Right hindlimb (tissue), 1 donor: ENCODE measurements at regions not wholly inside any gene's neighbourhood (a gene's known extent, or its start where the extent isn't known, plus 50 kb on each side); places are given as distances from the start of the nearest gene placed in this dataset.

Experiments used
- DNase-seq: peaks from one replicate; pipeline ENCODE4 v3.0.0-alpha.2; 2018

DNA sequence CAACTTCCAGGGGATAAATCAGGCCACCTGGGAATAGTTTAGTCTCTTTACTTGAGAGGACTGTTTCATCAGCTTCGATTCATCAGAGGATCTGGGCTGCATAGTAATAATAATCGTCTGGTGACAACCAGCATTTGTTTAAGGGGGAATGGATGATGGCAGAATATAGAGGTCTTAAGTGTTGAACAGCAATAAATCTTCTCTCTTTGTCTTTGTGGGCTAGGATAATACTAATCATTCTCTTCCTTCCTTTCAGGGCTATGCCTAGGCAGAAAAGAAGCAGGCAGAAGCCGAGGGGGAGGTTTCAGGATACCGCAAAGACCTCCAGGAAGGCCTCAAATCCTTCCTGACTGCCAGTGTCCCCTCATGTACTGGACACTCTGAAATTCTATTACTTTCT, 150.4 kb upstream of the GAREM1 start:
- no peak for DNase-seq

DNA sequence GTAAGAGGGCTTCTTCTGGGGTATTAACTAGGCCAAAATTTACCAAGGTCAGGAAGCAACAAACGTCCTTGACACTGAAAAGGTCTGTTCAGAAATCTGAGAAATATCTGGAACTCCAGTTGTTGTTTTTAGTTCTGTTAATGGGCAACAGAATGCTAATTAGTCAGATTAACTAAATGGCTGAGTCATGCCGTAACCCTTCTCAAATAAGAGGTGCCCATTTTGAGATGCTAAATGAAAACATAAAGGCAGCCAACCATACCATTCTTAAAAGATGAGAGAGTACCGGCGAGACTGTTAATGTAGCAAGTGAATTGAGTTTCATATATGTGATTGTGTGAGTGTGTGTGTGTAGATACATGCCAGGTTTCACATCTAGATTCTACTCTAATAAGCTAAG, 147.9 kb upstream of the GAREM1 start:
- DNase-seq: no peak

DNA sequence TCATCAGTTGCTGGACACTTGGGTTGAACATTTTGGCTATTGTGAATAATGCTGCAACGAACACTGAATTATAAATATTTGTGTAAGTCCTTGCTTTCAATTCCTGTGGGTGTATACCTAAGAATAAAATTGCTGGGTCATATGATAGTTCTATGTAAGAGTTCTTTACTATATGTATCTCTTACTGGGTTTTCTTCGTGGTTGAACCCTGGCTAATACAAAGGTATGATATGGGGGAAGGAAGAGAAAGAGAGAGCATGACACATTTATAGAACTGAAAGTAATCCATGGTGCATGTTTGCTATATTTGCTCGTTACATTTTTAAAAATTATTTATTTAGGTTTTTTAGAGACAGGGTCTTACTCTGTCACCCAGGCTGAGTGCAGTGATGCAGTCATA, 143.1 kb upstream of the GAREM1 start:
- no peak for DNase-seq

DNA sequence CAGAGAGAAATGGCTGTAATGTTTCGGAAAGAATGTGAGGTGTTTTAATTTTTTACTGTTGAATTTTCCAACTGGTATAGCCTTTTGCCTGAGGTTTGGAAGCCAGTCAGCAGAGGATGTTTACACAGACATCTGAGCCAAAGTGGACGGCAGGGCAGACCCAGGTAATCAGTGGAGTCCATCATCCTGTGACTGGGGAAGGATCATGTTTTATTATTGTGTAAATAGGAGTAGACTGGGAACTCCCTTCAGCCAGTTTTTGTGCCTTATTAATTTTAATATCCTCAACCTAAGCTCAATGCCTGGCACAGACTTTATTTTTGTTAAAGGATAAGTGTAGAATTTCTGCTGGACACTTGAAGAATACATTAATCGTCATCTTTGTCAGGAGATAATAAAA, 142.0 kb upstream of the GAREM1 start:
- DNase-seq: peak; percentile 71

DNA sequence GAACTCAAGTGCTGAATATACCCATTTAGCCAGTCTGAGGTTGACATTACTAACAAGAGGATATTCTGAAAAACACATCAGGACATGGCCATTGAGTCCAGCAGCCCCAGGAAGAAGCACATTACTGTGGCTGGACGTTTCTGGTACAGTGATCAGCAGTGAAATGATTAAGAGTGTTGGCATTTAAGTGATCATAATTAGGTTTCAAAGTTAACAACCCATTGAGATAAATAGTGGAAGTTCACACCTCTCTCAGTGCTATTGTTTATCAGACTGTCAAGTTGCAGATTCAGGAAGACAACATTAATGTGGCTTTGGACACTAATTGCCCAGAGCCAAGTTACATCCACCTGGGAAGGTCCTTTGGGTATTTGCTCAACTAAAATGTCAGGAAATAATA, 139.5 kb upstream of the GAREM1 start:
- DNase-seq: no peak

DNA sequence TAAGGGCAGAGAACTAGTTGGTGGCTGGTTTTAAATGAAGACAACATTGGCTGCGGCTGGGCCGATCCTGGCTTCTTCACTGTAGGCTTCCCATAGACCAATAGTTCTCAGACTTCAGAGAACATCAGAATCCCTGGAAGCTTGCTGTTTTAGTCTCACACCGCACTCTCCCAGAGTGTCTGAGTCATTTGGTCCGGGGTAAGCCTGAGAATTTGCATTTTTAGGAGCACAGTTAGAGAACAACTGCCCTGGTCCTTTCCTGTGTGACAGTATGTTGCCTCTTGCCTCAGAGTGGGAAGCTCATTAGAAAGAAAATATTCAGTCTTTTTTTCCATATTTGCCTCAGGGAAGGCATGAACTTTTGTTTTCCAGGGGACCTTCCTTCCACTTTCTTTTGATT, 137.1 kb upstream of the GAREM1 start:
- DNase-seq: no peak

DNA sequence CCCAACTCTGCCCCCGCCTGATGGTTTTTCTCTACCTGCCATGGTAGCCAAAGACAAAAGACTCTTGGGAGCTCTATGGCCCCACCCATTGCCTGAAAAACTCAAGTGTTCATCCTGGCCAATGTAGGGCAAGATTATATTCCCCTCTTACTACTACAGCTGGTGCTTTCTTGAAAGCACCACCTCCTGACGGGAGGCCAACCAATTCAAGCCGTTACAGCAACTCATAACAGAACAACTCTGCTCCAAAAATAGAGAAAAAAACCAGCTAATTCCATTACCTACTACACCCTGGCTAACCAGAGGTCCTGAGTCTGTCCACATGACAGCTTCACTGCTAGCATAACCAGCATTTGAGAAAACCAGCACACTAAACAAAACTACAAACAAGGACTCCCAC, 127.5 kb upstream of the GAREM1 start:
- DNase-seq: no peak

DNA sequence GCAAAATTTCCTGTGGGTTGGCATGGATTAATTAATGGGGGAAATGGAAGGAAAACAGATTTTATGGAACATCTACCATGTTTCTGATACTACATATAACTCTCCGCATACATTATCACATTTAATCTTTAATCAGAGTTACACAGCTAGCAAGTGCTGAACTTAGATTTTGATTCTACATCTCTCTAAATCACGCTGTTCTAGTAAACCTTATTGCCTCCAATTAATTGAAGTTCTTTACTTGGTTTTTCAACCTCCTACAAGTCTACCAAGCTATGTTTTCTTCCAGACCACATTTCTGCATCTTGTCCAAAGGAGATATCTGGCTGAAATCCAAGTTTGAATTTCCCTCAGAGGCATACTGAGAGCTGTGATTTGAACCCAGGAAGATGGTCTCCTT, 125.8 kb upstream of the GAREM1 start:
- no peak for DNase-seq

DNA sequence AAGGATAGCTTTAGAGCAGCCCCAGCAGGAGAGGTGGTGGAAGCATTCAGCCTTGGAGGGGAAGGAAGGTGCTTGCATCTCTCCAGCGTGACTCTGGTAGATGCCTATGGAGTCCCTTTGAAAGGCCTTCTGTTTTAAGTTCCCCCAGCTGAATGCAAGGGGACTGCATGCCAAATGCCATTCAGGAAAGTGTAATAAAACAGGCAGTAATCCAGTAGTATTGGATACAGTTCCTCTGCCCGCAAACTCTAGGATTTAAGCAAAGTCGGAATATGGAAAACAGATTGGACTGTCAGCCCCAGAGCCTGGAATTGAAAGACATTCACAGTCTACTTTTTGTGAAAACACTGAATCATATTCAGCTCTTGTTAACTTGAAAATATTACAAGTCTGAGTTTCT, 125.2 kb upstream of the GAREM1 start:
- peak; percentile 51 for DNase-seq

DNA sequence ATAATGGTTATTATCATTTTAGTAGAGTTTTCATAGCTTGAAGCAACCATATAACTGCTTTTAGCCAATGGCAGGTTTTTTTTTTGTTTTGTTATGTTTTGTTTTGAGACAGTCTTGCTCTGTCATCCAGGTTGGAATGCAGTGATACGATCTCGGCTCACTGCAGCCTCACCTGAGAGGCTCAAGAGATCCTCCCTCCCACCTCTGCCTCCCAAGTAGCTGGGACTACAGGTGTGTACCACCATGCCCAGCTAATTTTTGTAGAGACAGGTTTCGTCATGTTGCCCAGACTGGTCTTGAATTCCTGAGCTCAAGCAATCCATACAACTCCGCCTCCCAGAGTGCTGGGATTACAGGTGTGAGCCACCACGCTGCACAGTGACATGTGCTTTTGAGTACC, 117.5 kb upstream of the GAREM1 start:
- DNase-seq: no peak

DNA sequence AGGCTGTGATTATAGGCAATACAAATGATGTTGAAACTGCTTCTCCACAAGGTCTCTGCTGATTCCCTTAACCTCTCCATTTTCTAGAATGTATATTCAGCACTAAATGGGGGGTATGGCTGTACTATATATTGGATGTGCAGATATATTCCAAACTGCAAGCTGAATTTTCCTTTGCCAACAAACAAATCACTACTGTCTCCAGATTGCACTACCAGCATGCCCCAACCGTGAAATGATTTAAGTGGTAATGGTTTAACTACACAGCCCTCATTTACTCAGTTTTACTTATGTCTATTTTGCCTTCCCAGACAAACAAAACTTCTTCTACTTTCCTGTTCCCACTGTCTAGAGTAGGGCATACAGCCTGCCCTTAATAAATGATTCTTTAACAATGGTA, 112.7 kb upstream of the GAREM1 start:
- DNase-seq: no peak

DNA sequence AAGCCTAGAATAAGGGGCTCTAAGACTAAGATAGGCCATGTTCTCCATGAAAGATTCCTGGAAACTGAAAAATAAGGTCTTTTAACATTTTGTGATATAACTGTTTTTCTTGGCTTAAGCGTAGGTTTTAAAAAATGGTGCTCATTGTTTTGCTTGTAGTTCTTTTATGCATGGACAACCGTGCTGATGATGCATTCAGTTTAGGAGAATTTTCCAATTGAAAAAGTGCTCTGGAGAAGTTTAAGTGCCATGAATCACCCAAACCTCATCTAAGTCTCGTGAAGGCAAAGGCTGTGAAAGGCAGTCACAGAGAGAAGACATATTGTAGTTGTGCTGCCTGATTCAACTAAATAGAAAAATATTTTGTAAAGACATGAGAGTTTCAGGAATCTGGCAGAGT, 111.8 kb upstream of the GAREM1 start:
- DNase-seq: no peak

DNA sequence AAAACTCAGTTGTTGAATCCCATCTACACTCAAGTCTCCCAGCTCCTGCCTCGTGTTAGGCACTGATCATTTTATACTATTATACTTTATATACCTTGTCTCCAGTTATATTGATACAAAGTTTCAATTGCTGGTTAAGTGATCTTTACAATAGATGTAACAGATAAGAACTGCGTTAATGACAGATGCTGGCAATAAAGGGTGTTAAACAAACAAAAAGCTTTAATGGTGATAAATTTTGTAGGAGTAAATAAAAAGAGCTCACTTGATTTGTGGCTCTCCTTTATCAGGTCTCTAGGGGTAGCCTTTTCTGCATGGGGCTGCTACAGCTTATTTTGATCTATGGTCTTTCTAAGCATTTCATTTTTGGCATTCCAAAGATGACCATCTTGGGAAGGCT, 106.9 kb upstream of the GAREM1 start:
- DNase-seq: no peak

DNA sequence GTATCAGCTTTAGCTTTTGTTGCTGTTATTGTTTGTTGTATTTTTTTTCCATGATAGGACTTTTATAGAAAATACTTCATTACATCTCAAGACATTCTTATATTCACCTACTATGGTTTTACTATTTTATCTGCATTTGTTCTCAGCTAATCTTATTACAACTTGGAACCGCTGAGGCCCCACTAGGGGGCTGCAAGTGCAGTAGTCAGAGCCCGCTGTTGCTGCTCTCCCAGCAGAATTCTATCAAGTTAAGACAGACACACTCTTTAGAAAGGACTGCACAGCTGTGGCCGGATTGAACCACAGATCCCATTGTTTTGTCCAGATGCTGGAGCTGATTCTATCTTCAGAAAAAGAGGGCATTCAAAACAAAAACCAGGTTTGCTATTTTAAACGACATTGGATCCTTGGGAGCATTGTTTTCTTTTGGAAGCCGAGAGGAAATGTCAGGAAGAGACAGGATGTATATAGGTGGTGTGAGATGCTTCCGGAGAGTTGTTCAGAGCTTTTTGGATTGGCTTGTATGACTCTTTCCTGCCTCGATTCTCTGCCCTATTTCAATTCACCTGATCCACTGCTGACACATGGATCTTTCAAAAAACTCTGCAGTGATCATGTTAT, 105.7 kb upstream of the GAREM1 start:
- DNase-seq: peak; percentile 53

DNA sequence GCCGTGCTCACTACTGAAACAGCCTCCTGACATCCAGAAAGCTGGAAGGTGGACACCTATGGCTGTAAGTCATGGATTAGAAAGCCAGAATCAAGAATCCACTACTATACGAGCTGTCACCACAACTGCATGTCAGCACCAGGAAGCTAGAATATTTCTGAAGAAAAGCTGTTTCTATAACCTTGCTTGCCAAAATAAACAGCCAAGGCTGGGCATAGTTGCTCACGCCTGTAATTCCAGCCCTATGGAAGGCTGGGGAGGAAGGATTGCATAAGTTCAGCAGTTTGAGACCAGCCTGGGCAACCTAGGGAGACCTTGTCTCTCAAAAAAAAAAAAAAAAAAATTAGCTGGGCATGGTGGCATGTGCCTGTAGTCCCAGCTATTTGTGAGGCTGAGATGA, 96.3 kb upstream of the GAREM1 start:
- no peak for DNase-seq

DNA sequence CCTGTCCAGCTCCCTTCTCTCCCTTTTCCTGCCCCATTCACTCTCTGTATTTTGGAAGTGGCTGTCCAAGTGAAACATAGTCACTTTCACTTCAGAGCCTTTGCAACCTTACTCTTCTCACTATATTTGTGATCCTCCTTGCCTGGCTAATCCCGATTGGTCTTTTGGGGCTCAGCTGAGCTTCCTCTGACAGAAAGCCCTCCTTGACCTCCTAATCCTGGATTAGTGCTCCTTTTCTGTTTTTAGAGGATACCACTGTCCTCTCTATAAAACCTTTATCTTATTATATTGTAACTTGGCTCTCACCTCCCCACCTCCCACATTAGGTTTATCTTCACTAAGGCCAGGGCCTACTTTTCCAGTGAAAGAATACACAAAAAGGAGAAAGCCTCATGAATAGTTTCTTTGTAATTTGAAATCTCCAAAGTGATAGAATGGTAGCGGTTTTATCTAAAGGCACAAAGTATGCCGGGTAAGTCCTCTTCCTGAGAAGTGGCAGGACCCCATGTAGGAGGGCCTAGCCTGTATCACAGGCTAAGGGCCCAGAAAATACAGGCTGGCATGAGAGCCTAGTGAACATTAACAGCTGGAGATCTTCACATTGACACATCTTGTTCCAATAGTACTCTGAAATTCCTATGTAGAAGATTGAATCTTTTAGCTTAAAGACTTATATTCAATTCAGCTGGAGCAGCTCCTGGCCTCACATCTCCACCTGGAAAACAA, 83.1 kb upstream of the GAREM1 start:
- DNase-seq: no peak

DNA sequence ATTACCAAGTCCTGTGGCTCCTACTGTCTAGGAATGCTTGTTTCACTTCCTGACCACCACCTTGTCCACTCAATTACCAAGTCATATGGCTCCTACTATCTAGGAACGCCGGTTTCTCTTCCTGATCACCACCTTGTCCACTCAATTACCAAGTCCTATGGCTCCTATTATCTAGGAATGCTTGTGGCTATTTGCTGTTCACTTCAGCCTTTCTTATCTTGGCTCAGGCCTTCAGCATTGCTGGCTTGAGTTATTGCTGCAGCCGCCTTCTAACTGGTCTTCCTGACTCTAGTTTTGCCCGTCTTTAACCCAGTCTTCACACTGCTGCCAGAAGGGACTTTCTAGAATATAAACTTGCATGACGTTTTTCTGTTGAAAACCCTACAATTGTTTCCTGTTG, 82.5 kb upstream of the GAREM1 start:
- no peak for DNase-seq

DNA sequence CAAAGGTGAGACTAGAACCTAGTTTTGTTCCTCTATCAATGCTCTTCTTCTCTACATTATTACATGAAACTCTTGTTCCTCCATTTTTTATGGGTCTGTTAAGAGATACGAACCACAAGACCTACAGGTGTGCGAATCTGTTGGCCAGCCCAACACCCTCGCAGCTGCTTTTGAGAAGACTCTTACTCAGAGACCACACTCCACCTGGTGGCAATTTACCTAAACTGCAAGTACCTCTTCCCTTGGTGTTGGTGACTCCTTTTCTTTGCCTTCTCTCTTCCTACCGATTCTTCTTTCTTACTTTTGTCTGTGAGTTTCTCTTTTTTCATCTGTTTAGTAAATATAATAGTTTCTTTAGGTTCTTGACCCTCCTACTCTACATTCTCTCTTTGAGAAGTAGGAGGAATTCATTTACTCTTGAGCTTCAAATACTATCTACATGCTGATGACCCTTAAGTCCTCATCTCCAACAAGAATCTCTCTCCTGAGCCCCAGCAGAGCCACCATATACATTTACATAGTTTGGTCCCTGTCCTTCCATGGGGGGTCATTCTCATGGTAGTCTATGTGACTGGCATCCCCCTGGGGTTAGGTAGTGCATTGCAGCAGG, 81.8 kb upstream of the GAREM1 start:
- DNase-seq: no peak

DNA sequence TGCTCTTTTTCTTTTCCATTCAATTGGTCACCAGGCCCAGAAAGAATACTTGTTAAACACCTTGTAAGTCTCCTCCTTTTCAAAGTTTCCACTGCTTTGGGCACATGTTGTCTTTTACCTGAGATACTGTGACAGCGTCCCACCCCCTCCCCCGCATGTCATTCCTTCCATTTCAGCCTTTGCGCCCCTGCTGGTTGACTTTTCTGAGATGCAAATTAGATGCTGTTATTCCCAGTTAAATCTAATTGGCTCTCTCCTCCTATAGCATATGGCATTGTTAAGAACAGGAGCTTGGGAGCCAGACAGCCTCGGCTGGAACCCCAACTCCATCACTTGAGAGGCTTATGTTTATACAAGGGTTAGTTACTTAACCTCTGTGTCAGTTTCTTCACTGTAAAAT, 80.3 kb upstream of the GAREM1 start:
- DNase-seq: no peak

DNA sequence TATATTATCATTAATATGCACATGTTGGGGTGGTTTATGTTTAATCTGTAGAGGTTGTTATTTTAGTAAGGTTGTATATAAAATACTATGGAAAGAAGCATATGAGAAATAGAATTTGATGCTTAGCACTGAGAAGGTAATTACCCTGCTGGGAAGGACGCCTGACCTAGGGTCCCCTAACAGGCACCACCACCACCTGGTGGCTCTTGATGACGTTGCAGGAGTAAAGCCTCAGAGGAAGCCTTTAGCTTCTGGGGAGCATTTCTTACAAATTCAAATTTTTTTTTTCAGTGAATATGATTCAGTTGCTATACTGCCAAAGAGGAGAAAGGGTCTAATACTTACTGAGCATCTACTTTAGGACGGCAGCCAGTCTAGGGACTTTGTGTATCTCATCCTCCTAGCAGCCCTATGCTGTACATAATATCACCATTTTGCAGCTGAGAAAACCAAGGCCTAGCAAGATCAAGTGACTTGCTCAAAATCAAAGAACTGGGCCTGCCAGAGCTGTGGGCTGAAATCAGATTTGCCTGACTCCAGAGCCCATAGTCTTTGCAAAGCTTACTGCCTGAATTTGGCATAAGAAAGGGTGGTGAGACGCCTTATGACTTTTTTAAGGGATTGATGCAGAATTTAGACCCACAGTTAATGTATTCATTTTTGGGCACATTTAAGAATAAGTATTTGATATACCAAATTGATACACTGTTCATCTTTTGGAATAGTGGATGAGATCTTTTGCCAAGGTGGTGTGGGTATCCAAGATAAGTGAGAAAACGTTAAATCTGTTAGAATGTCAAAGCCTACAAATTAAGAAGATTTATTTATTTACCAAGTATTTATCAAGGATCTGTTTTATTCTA, 78.8 kb upstream of the GAREM1 start:
- DNase-seq: peak; percentile 35

DNA sequence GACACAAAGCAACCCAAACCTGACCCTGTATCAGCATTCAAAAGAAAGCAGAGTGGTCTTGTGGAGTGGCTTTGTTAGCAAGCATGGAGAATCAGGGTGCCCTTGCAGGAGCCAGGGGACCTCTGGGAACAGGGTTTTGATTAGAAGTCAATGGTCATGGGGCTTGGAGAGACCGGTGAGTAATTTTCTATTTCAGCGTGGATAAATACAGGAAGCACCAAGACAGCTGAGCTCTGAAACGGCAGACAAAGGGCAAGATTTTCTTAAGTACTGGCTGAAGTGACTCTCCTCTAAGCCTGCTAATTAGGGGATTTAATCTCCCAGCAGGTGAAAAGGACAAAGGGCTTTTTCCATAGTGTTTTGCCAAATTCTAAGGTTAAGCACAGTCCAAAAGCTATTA, 78.0 kb upstream of the GAREM1 start:
- no peak for DNase-seq

DNA sequence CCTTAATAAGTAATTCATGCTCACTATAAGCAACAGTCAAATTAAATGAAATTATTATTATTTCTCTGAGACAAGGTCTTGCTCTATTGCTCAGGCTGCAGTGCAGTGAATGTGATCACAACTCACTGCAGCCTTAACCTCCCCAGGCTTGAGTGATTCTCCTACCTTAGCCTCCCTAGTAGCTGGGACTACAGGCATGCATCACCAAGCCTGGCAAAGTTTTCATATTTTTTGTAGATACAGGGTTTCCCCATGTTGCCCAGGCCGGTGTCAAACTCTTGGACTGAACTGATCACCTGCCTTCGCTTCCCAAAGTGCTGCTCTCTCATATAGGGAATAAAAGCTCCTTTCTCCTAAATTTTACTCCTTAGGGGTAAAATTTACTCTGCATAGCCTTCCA, 74.9 kb upstream of the GAREM1 start:
- DNase-seq: no peak

DNA sequence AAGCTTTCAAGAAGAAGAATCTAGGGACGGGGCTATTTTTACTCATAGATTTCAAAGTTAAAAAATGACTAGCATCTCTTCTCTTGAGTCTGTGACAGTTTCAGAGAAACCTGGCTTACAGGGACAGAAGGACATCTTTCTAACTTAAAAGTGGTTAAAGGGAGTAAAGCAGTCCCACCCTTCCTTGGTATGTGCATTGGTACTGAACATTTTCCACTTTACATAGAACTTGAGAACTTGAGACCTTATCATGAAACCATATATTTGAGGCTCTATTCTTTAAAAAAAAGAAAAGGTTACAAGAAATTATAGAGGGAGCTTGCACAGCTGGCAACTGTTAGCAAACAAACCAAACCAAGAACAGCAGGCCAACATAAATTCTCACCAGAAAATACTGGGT, 73.4 kb upstream of the GAREM1 start:
- no peak for DNase-seq
